ENCODE measurements at regions not wholly inside any gene's neighbourhood (a gene's known extent, or its start where the extent isn't known, plus 50 kb on each side); places are given as distances from the start of the nearest gene placed in this dataset.

- TF ChIP-seq CTCF (IDR thresholded peaks at IDR 0.05) (no peak), EZH2 (IDR thresholded peaks at IDR 0.05; ENCODE audit: borderline replicate concordance, insufficient read depth, low read depth, low read length, poor library complexity, severe bottlenecking) (no peak)
Observed at GRCh38 chr3:178152988-178153387, 383.2 kb upstream of the KCNMB2 start.
